ENCODE measurements at regions not wholly inside any gene's neighbourhood (a gene's known extent, or its start where the extent isn't known, plus 50 kb on each side); places are given as distances from the start of the nearest gene placed in this dataset.

DNA sequence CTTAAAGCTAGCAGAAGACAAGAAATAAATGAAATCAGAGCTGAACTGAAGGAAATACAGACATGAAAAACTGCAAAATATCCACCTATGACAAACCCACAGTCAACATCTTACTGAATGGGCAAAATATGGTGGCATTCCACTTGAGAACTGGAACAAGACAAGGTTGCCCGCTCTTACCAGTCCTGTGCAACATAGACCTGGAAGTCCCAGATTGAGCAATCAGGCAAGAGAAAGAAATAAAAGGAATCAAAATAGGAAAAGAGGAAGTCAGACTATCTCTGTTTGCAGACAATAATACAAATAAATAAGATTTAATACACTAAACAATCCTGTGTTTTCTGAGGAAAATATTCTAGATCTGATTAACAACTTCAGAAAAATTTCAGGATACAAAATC is 570.5 kb upstream of the SEMA3D start:
- TF ChIP-seq EP300 (IDR thresholded peaks at IDR 0.05), result no peak
- TF ChIP-seq, protein P1, sequence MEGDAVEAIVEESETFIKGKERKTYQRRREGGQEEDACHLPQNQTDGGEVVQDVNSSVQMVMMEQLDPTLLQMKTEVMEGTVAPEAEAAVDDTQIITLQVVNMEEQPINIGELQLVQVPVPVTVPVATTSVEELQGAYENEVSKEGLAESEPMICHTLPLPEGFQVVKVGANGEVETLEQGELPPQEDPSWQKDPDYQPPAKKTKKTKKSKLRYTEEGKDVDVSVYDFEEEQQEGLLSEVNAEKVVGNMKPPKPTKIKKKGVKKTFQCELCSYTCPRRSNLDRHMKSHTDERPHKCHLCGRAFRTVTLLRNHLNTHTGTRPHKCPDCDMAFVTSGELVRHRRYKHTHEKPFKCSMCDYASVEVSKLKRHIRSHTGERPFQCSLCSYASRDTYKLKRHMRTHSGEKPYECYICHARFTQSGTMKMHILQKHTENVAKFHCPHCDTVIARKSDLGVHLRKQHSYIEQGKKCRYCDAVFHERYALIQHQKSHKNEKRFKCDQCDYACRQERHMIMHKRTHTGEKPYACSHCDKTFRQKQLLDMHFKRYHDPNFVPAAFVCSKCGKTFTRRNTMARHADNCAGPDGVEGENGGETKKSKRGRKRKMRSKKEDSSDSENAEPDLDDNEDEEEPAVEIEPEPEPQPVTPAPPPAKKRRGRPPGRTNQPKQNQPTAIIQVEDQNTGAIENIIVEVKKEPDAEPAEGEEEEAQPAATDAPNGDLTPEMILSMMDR (IDR thresholded peaks at IDR 0.05), result no peak
- no peak for TF ChIP-seq POLR2A (IDR thresholded peaks at IDR 0.05; ENCODE audit: low read depth)
- no peak for TF ChIP-seq POLR2AphosphoS5 (IDR thresholded peaks at IDR 0.05)
- no peak for DNase-seq (ENCODE audit: extremely low spot score)
- Histone ChIP-seq H3K27ac (replicated peaks in 1 of 4) (no peak overlapping the region), H3K27me3 (no peaks in the 10 kb centered on the region), H3K4me1 (no peaks in the 10 kb centered on the region), H3K4me3 (no peak overlapping the region), H3K9me3 (peaks cover 0 to 4% (median 0%) of the 10 kb centered on the region in 4 donors), H3K36me3 (no peaks in the 10 kb centered on the region)
- 88% methylated on average over 1 of the region's 1 CpG for WGBS
- intact Hi-C loops (cut with DNase I), result no loop called here

DNA sequence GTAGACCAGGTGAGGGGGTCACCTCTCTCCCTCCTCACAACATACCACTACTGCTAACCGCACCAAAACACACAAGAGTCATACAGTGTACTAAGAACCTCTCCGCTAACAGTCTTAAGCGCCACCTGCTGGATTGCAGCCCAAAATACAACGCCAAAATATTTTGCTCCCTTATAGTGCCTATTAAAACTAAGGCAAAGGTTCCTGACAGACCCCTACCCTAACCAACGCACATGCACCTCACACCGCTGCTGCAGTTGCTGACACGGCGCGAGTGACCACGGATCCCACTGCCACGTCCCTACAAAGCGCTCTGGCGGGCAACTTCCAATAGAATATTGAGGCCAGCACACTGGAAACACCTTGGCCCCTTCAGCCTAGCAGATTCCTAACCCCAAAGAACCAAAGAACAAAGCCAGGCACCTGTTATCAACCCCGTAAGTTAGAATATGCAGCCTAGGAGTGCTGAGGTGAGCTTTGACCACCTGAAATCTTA is 563.6 kb upstream of the SEMA3D start:
- Histone ChIP-seq H3K27me3 (peaks cover 0 to 6% (median 0%) of the 10 kb centered on the region in 4 donors), H3K36me3 (no peaks in the 10 kb centered on the region), H3K4me1 (no peaks in the 10 kb centered on the region), H3K27ac (replicated peaks in 1 of 4) (no peak overlapping the region), H3K9me3 (peaks cover 0 to 14% (median 5%) of the 10 kb centered on the region in 4 donors), H3K4me3 (no peak overlapping the region)
- 39% methylated on average over 14 of the region's 14 CpGs for WGBS
- DNase-seq (ENCODE audit: extremely low spot score), result no peak
- intact Hi-C loops (cut with DNase I), result no loop called here
- TF ChIP-seq EP300 (IDR thresholded peaks at IDR 0.05), result no peak
- TF ChIP-seq, protein P1 (IDR thresholded peaks at IDR 0.05), result peak; percentile 15 to 45 (median 21)

DNA sequence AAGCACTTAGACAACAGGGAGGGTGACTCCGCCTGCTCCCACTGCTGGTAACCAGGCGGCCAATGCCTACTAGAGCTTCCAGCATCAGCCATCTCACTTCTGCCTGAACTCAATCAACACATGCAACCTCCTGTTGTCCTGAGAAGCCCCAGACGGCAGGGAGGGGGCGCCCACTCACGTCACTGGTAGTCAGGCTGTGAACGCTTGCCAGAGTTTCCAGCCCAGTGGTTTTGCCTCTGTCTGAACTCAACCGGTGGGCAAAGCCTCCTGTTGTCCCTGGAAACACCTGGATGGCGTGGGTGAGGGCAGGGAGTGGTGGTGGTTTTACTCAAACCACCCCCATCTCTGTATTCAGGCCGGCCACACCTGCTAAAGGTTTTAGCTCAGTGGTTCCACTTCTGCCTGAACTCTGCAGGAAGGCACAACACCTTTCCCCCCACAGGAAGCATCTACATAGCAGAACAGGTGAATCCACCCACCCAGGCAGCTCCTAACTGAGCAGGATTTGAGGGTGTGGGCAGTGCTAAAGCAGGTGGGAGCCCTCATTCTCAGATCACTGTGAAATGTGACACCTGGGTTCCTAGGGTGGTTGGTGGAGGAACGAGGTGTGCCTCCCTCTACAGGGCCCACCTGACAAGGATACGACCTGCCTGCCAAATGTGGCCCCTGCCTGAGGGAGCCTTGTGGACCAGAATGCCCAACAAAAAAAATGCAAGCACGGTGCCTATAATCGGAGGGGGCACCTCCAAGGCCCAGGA is 563.0 kb upstream of the SEMA3D start:
- intact Hi-C loops (cut with DNase I), result no loop called here
- Histone ChIP-seq H3K9me3 (peaks cover 0 to 18% (median 8%) of the 10 kb centered on the region in 4 donors), H3K4me1 (no peaks in the 10 kb centered on the region), H3K4me3 (no peak overlapping the region), H3K36me3 (no peaks in the 10 kb centered on the region), H3K27me3 (peaks cover 0 to 6% (median 0%) of the 10 kb centered on the region in 4 donors), H3K27ac (replicated peaks in 1 of 4) (no peak overlapping the region)
- no peak for DNase-seq (ENCODE audit: extremely low spot score)
- 67% methylated on average over 10 of the region's 13 CpGs for WGBS
- TF ChIP-seq POLR2A (IDR thresholded peaks at IDR 0.05; ENCODE audit: low read depth) (no peak), EP300 (IDR thresholded peaks at IDR 0.05) (no peak), POLR2AphosphoS5 (IDR thresholded peaks at IDR 0.05) (no peak)
- TF ChIP-seq, protein P1 (IDR thresholded peaks at IDR 0.05), result no peak

DNA sequence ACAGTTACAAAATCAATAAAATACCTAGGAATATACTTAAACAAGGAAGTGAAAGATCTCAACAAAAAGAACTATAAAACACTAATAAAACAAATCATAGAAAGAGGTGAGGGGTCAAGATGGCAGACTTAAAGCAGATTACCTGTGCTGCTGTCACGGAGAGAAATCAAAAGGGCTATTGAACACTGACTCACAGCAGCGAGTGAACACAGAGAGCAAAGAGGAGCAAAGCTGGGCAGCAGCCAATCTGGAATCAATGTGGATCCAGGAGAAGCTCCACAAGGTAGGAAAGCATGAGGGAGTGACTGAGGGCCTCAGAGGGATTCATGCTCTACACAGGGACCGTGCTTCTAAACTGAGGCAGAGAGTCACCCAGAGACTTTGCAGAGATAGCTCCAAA is 562.0 kb upstream of the SEMA3D start:
- Histone ChIP-seq H3K4me1 (no peaks in the 10 kb centered on the region), H3K9me3 (peaks cover 0 to 18% (median 9%) of the 10 kb centered on the region in 4 donors), H3K27me3 (peaks cover 0 to 6% (median 0%) of the 10 kb centered on the region in 4 donors), H3K4me3 (no peak overlapping the region), H3K27ac (replicated peaks in 1 of 4) (no peak overlapping the region), H3K36me3 (no peaks in the 10 kb centered on the region)
- TF ChIP-seq POLR2A (IDR thresholded peaks at IDR 0.05; ENCODE audit: low read depth) (no peak), EP300 (IDR thresholded peaks at IDR 0.05) (no peak), POLR2AphosphoS5 (IDR thresholded peaks at IDR 0.05) (no peak)
- TF ChIP-seq, protein P1 (IDR thresholded peaks at IDR 0.05), result no peak
- no peak for DNase-seq (ENCODE audit: extremely low spot score)
- WGBS, result 90% methylated on average over 3 of the region's 3 CpGs
- intact Hi-C loops (cut with DNase I), result no loop called here

Data from esophagus muscularis mucosa (tissue), 4 donors.